Epithelial cell of prostate (primary cell): ENCODE measurements at regions not wholly inside any gene's neighbourhood (a gene's known extent, or its start where the extent isn't known, plus 50 kb on each side); places are given as distances from the start of the nearest gene placed in this dataset.
"Not testable (repeated sequence)": the region's sequence is repeated elsewhere in the genome, so short reads cannot be mapped to it uniquely, and the experiment has no call there.

Source experiments
- DNase-seq: peaks from one replicate; pipeline ENCODE4 v3.0.0-alpha.2; 2011; ENCODE audit warnings: low read depth, low spot score
- H3K27ac ChIP-seq: fragments of 450-650 bp; 2 replicates; pipeline ENCODE4 v1.5.1; 2017; ENCODE audit warnings: mild to moderate bottlenecking

- no peak overlapping the region for H3K27ac ChIP-seq
- DNase-seq = no peak
Measured at GRCh38 chr3:86797946-86798345, 193.0 kb downstream of the VGLL3 start.

GRCh38 chr3:86794361-86795065 lies 196.4 kb downstream of the VGLL3 start:
- H3K27ac ChIP-seq = peak overlapping the region; percentile 53

GRCh38 chr3:86793786-86794185 lies 197.2 kb downstream of the VGLL3 start:
- peak overlapping the region; percentile 53 for H3K27ac ChIP-seq
- peak; percentile 59 for DNase-seq

More at GRCh38 chr3:86794361-86795065, 196.4 kb downstream of the VGLL3 start:
- DNase-seq = no peak

- H3K27ac ChIP-seq = no peak overlapping the region
- no peak for DNase-seq
Measured at GRCh38 chr3:86792316-86792715, 198.6 kb downstream of the VGLL3 start.

- no peak for DNase-seq
- no peak overlapping the region for H3K27ac ChIP-seq
Measured at GRCh38 chr3:86790884-86791549, 199.9 kb downstream of the VGLL3 start.

- no peak overlapping the region for H3K27ac ChIP-seq
- no peak for DNase-seq
Measured at GRCh38 chr3:86788371-86788770, 202.6 kb downstream of the VGLL3 start.

GRCh38 chr3:86787091-86787490 lies 203.9 kb downstream of the VGLL3 start:
- H3K27ac ChIP-seq = no peak overlapping the region
- no peak for DNase-seq

- H3K27ac ChIP-seq = no peak overlapping the region
- DNase-seq = no peak
Measured at GRCh38 chr3:86785386-86785785, 205.6 kb downstream of the VGLL3 start.

- DNase-seq = no peak
- no peak overlapping the region for H3K27ac ChIP-seq
Measured at GRCh38 chr3:86782866-86783265, 208.1 kb downstream of the VGLL3 start.

- no peak overlapping the region for H3K27ac ChIP-seq
- DNase-seq = no peak
Measured at GRCh38 chr3:86782286-86782685, 208.7 kb downstream of the VGLL3 start.

GRCh38 chr3:86774082-86774691 lies 216.8 kb downstream of the VGLL3 start:
- no peak overlapping the region for H3K27ac ChIP-seq
- DNase-seq = no peak

GRCh38 chr3:86772699-86773098 lies 218.2 kb downstream of the VGLL3 start:
- no peak for DNase-seq
- H3K27ac ChIP-seq = no peak overlapping the region

- H3K27ac ChIP-seq = no peak overlapping the region
- no peak for DNase-seq
Measured at GRCh38 chr3:86771741-86772512, 219.0 kb downstream of the VGLL3 start.

GRCh38 chr3:86766331-86766730 lies 224.6 kb downstream of the VGLL3 start:
- H3K27ac ChIP-seq = no peak overlapping the region
- no peak for DNase-seq

- not testable (repeated sequence) for DNase-seq, H3K27ac ChIP-seq
Measured at GRCh38 chr3:86757322-86758179, 233.4 kb downstream of the VGLL3 start.

GRCh38 chr3:86748015-86748414 lies 242.9 kb downstream of the VGLL3 start:
- no peak overlapping the region for H3K27ac ChIP-seq
- no peak for DNase-seq

GRCh38 chr3:86744051-86744450 lies 246.9 kb downstream of the VGLL3 start:
- no peak for DNase-seq
- H3K27ac ChIP-seq = no peak overlapping the region

- no peak overlapping the region for H3K27ac ChIP-seq
- DNase-seq = no peak
Measured at GRCh38 chr3:86743233-86743632, 247.7 kb downstream of the VGLL3 start.

- DNase-seq = no peak
- H3K27ac ChIP-seq = no peak overlapping the region
Measured at GRCh38 chr3:86740751-86741150, 250.2 kb downstream of the VGLL3 start.

- DNase-seq = no peak
- no peak overlapping the region for H3K27ac ChIP-seq
Measured at GRCh38 chr3:86739244-86739643, 251.7 kb downstream of the VGLL3 start.
